ENCODE measurements at regions not wholly inside any gene's neighbourhood (a gene's known extent, or its start where the extent isn't known, plus 50 kb on each side); places are given as distances from the start of the nearest gene placed in this dataset.

DNA sequence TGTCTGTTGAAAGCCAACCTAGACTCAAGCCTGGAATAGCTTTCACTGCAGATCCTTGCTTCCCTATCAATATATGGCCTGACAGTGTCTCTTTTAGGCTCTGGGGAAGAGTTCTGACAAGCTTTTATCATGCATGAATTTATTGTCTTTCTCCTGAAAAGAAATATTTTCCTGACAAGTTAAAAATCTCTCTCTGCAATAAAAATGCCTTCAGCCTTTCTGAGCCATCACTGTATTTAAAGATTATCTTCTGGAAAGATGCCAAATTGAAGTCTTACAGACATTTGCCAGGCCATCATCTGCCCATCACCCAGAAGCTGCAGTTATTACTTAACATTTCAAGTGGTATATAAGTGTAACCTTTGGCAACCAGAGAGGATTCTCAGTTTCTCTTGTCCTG, 88.1 kb upstream of the HTR1A start:
- no peak overlapping the region for H3K4me3 ChIP-seq (ENCODE audit: low read depth, low read length)
- TF ChIP-seq, protein P1, sequence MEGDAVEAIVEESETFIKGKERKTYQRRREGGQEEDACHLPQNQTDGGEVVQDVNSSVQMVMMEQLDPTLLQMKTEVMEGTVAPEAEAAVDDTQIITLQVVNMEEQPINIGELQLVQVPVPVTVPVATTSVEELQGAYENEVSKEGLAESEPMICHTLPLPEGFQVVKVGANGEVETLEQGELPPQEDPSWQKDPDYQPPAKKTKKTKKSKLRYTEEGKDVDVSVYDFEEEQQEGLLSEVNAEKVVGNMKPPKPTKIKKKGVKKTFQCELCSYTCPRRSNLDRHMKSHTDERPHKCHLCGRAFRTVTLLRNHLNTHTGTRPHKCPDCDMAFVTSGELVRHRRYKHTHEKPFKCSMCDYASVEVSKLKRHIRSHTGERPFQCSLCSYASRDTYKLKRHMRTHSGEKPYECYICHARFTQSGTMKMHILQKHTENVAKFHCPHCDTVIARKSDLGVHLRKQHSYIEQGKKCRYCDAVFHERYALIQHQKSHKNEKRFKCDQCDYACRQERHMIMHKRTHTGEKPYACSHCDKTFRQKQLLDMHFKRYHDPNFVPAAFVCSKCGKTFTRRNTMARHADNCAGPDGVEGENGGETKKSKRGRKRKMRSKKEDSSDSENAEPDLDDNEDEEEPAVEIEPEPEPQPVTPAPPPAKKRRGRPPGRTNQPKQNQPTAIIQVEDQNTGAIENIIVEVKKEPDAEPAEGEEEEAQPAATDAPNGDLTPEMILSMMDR (IDR thresholded peaks at IDR 0.05; ENCODE audit: insufficient read depth, low read depth, low read length, missing control alignments) = no peak
- no peak for DNase-seq (ENCODE audit: low read depth)

DNA sequence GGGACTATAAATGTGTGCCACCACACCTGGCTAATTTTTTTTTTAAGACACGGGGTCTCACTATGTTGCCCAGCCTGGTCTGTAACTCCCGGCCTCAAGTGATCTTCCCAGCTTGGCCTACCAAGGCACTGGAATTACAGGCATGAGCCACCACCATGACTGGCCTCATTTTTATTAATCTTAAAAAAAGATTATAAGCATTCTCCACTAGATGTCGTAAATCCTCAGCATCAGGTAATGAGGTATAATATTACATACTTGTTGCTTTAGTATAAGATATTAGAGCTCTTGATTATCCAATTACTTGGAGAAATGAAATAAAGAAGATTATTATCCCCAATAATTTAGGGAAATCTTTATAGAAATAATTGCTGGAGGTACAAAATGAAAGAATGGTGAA, 78.2 kb upstream of the HTR1A start:
- TF ChIP-seq, protein P1 (IDR thresholded peaks at IDR 0.05; ENCODE audit: insufficient read depth, low read depth, low read length, missing control alignments) = no peak
- no peak overlapping the region for H3K4me3 ChIP-seq (ENCODE audit: low read depth, low read length)
- DNase-seq (ENCODE audit: low read depth) = no peak

DNA sequence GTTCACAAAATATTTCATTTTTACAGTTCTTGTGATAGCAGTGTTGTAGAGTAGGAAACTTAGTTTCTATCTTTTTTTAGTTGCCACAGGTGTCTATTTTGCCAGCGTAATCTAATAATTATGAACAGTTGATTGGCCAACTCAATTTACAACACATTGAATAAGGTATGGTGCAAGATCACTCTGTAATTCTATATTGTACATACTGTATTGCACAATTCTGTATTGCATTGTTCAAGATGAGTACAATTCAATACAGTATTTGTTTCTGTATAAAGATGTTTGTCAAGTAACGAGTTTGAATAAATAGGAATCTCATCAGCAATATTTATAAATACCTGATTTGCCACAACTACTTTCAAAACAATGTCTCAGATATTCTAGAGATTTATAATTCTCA, 64.2 kb upstream of the HTR1A start:
- no peak for DNase-seq (ENCODE audit: low read depth)
- TF ChIP-seq, protein P1 (IDR thresholded peaks at IDR 0.05; ENCODE audit: insufficient read depth, low read depth, low read length, missing control alignments) = no peak
- no peak overlapping the region for H3K4me3 ChIP-seq (ENCODE audit: low read depth, low read length)

DNA sequence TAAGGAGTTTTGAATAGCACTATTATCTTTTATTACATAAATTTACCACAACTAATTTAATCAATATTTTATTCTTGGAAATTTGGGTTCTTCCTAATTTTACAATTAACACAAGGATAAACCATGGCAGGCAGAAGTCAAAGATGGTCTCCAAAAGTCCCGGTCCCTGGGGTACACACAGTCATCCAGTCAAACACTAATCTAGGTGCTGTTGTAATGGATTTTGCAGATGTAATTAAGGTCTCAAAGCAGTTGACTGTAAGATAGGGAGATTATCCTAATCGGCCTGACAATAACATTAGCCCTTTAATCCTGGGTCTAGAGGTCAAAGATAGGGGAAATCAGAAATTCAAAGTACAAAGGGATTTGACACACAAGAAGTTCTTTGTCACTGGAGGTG, 57.5 kb upstream of the HTR1A start:
- DNase-seq (ENCODE audit: low read depth) = no peak
- TF ChIP-seq, protein P1 (IDR thresholded peaks at IDR 0.05; ENCODE audit: insufficient read depth, low read depth, low read length, missing control alignments) = no peak
- H3K4me3 ChIP-seq (ENCODE audit: low read depth, low read length) = no peak overlapping the region

DNA sequence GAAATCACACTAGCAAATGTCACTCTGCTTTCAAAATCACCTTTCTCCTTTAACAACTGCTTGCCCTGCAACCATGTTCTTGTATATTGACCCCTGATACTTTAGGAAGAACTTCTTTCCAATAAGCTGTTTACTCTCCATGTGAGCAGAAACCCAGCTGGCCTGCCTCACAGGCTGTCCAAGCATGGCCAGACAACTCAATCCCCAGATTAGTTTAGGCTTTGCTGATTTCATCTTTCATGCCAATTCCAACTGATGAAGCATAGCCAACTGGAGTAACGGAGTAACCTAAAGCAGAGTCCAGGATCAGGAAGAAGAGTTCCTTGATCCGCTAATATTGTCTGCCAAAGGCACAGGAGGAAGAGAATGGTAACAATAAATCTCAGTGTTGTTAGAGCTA, 56.7 kb upstream of the HTR1A start:
- DNase-seq (ENCODE audit: low read depth) = no peak
- TF ChIP-seq, protein P1 (IDR thresholded peaks at IDR 0.05; ENCODE audit: insufficient read depth, low read depth, low read length, missing control alignments) = no peak
- H3K4me3 ChIP-seq (ENCODE audit: low read depth, low read length) = no peak overlapping the region

DNA sequence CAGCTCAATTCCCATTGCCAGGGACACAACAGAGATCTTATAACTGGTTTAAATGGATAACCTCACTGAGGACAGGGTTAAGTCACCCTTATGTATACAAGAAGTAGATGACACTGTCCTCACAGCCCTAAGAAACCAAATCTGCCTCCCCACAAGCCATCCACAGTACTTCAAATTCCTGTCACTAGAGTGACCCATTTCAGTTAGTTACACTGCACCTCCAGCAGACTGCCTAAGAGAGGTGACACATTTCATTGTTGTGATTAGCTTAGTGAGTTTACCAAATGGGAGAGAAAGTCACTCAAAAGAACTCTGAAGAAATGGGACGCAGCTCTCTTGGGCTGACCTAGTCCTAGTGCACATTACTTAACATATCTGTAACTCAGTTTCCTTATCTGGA, 53.6 kb upstream of the HTR1A start:
- no peak overlapping the region for H3K4me3 ChIP-seq (ENCODE audit: low read depth, low read length)
- TF ChIP-seq, protein P1 (IDR thresholded peaks at IDR 0.05; ENCODE audit: insufficient read depth, low read depth, low read length, missing control alignments) = no peak
- no peak for DNase-seq (ENCODE audit: low read depth)
